WI38 (cell line): ENCODE measurements at regions not wholly inside any gene's neighbourhood (a gene's known extent, or its start where the extent isn't known, plus 50 kb on each side); places are given as distances from the start of the nearest gene placed in this dataset.

Source experiments
- H3K4me3 ChIP-seq: 2 replicates; pipeline ENCODE4 v1.5.1; 2011; ENCODE audit warnings: low read depth, mild to moderate bottlenecking, control low read depth, low read length
- TF ChIP-seq, protein P1 (sequence below): IDR thresholded peaks from 2 replicates; pipeline ENCODE4 v1.5.1; 2012; ENCODE audit warnings: low read depth, mild to moderate bottlenecking, control low read depth, low read length

DNA sequence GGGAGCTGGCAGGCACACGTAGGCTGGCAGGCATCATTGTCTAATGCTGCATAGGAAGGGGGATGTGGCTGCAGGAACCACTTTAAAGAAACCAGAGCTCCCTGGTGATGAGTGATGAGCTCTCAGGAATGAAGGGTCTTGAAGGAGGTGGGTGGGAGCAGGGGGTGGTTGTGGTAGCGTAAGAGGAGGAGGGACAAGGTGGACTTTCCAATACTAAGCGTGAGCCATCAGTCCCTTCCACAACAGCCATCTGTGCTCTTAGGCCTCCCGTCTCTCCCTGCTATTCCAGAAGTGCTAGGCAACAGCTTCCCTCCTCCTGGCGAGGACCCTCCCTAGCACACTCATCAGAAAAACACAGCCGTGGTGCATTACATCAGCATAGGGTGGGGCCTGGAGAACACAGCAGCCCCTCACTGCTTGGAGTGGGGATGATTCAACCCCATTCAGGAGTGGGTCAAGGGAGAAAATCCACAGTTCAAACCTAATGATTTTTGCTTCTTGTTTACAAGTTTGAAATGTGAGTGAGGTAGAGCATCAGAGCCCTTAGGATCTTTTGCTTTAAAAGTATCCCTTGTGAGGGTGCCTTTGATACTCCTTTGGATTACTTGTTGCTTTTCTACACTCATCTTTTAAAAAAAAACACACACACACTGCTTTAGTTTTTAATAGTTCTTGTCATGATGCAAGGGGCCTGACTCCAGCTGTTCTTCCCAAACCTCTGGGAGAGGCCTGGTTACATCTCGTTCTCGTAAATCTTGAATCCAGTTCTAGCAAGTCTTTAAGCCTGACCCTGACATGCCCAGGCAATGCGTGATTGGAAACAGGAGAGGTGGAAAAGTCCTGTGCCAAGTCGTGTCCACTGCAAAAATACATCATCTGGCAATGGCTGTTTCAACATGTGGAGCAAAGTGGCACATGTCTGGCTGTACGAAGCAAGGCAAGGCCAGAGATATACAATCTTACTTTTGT lies 356.4 kb upstream of the DDHD1 start:
- TF ChIP-seq, protein P1, sequence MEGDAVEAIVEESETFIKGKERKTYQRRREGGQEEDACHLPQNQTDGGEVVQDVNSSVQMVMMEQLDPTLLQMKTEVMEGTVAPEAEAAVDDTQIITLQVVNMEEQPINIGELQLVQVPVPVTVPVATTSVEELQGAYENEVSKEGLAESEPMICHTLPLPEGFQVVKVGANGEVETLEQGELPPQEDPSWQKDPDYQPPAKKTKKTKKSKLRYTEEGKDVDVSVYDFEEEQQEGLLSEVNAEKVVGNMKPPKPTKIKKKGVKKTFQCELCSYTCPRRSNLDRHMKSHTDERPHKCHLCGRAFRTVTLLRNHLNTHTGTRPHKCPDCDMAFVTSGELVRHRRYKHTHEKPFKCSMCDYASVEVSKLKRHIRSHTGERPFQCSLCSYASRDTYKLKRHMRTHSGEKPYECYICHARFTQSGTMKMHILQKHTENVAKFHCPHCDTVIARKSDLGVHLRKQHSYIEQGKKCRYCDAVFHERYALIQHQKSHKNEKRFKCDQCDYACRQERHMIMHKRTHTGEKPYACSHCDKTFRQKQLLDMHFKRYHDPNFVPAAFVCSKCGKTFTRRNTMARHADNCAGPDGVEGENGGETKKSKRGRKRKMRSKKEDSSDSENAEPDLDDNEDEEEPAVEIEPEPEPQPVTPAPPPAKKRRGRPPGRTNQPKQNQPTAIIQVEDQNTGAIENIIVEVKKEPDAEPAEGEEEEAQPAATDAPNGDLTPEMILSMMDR, result no peak
- no peak overlapping the region for H3K4me3 ChIP-seq

DNA sequence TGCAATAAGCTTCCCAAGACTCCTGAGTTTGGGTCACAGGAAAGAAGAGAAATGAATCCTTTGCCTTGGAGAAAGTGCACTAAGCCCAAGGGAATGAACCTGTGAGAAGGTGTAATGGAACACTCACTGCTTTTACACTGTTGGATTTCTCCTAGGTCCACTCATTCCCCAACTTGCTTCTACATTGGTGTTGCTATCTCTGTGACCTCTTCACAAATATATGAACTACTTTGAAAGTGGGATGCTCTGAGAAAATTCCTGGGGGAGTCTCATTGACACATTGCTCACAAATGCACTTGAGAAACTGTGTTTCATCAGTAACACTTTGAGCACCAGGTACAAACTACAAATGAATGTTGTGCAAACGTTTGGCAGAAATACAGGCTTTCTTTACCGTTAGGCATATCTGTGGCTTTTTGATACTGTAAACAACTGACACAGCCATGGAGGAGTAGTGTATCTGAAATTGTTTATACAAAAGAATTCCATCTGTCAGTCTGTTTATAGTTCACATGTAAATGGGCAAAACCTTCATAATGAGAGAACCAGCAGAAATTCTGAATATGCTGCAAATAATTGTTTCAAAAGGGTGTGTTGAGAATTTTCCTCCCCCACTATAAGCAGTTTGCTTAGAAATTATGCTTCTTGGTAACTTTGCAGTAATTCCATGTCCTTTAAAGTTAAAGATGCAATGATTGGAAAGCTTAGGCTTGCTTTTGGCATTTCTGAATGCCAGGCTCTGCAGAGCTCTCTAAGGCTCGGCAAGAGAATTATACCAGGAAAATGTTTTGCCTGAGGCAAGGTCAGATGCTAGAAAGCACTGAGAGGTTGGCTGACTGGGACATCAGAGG lies 348.5 kb upstream of the DDHD1 start:
- no peak overlapping the region for H3K4me3 ChIP-seq
- TF ChIP-seq, protein P1, result no peak

DNA sequence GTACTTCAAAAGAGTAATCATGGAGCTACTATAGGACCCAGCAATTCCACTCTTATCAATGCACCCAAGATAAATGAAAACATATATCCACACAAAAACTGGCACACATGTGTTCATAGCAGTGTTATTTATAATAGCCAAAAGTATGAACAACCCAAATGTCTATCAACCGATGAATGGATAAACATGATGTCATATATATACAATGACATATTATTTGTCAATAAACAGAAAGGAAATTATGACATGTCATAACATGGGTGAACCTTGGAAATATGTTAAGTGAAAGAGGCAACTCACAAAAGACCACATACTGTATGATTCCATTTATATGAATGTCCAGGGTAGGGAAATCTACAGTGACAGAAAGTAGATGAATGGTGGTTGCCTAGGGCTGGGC lies 347.1 kb upstream of the DDHD1 start:
- H3K4me3 ChIP-seq, result no peak overlapping the region
- TF ChIP-seq, protein P1, result no peak

DNA sequence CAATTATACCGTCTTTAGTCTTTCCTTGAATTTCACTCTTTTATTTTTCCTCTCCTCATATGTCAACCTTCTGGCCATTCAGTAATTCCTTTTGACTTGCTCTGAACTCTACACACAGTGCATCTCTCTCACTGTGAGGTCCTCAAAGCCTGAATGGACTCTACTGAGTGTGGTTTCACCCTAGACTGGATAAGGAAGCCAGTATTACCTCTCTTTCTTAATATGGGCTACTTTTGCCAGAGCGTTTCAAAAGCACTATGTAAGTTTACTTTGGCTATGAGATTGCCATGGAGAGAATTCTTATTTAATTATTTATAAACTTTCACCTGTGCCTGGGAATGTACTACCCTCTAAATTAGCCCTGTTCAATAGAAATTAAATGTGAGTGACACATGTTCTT lies 343.5 kb upstream of the DDHD1 start:
- TF ChIP-seq, protein P1, result no peak

DNA sequence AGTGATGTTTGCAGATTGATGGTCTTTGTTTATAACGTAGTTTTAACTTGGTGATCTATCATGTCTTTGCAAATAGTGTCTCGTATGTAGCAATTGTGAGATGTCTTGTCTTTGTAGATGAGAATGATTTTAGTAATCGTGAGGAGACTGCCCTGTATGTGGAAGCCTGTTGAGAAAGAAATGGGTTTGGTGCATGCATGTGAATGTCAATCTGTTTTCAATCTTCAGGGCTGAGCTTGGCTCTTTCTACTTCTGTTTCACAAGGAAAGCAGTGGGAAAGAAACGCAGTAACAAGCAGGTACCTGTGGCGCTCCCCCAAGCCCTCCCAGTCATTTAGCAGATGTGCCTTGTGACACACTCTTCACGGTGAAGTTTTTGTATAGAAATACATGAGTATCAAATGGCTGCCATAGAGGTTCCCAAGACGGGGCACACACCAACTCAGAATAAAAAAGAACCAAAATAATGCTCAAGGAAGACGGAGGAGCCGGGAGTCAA lies 342.8 kb upstream of the DDHD1 start:
- H3K4me3 ChIP-seq, result no peak overlapping the region
- TF ChIP-seq, protein P1, result no peak

More for the DNA sequence above, 343.5 kb upstream of the DDHD1 start:
- H3K4me3 ChIP-seq, result no peak overlapping the region

DNA sequence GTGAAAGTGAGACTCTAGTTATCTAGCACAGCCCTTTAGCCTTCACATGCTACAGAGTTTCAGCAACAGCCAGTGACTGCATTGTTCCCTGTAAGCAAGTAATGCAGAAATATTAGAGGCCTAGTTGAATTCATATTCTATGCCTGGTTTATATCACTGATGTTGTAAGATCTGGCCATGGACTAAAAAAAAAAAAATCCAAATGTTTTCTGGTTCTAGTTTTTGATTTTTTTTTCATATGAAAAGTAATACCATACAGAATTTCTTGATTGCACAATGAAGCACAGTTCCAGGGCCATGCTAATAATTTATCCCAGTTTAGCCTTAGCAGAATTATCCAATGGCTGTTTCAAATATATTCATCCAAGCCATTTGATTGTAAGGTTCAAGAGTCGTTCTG lies 341.5 kb upstream of the DDHD1 start:
- TF ChIP-seq, protein P1, result no peak

More for the DNA sequence above, 341.5 kb upstream of the DDHD1 start:
- H3K4me3 ChIP-seq, result no peak overlapping the region
